ENCODE measurements at regions not wholly inside any gene's neighbourhood (a gene's known extent, or its start where the extent isn't known, plus 50 kb on each side); places are given as distances from the start of the nearest gene placed in this dataset.

DNA sequence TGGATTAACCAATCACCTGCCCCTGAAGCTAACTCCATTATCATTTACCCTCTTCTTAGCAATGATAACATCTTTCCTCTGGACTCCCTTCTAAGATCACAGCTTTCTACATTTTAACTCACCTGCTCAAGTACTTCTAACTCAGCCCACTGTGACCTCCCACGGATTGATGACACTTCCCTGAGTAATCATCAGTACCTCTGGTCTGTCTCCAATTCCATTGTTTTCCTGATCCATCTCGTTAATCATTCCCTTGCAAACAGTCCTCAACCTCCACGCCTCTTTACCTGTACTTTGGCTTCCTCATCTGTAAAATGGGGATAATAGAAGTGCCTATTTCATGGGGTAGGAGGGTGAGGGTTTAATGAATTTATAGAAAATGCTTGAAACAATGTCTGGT is 195.3 kb upstream of the APP start:
- TF ChIP-seq, protein P1, sequence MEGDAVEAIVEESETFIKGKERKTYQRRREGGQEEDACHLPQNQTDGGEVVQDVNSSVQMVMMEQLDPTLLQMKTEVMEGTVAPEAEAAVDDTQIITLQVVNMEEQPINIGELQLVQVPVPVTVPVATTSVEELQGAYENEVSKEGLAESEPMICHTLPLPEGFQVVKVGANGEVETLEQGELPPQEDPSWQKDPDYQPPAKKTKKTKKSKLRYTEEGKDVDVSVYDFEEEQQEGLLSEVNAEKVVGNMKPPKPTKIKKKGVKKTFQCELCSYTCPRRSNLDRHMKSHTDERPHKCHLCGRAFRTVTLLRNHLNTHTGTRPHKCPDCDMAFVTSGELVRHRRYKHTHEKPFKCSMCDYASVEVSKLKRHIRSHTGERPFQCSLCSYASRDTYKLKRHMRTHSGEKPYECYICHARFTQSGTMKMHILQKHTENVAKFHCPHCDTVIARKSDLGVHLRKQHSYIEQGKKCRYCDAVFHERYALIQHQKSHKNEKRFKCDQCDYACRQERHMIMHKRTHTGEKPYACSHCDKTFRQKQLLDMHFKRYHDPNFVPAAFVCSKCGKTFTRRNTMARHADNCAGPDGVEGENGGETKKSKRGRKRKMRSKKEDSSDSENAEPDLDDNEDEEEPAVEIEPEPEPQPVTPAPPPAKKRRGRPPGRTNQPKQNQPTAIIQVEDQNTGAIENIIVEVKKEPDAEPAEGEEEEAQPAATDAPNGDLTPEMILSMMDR (IDR thresholded peaks at IDR 0.05): no peak
- TF ChIP-seq POLR2A (IDR thresholded peaks at IDR 0.05): no peak
